Keratinocyte (primary cell): ENCODE measurements at regions not wholly inside any gene's neighbourhood (a gene's known extent, or its start where the extent isn't known, plus 50 kb on each side); places are given as distances from the start of the nearest gene placed in this dataset.

Experiments
- DNase-seq: peaks from one replicate; pipeline ENCODE4 v3.0.0-alpha.2; 2011; ENCODE audit warnings: low read depth, missing footprints, low spot score
- FAIRE-seq: peaks from 2 replicates; lab custom pipeline; 2011; peaks lifted over from hg19 to GRCh38; lab: Jason Lieb, UNC
- H2AFZ ChIP-seq: 2 replicates; pipeline ENCODE4 v1.6.0; 2012; ENCODE audit warnings: low read length, control low read depth, inconsistent platforms; ENCODE audit not compliant: control insufficient read depth
- H3K27ac ChIP-seq: 2 replicates; pipeline ENCODE4 v1.5.1; 2011; ENCODE audit warnings: low read length; ENCODE audit not compliant: control insufficient read depth, insufficient read depth
- H3K27me3 ChIP-seq: 3 replicates; pipeline ENCODE4 v1.6.0; 2011; ENCODE audit warnings: low read length; ENCODE audit not compliant: control insufficient read depth, insufficient read depth; ENCODE audit errors: extremely low read depth
- H3K36me3 ChIP-seq, 2 experiments: 2 replicates in 1 of 2; 3 replicates in 1 of 2; pipeline ENCODE4 v1.5.1; 2011; ENCODE audit warnings: low read length in 2 of 2, mild to moderate bottlenecking in 1 of 2; ENCODE audit not compliant: control insufficient read depth in 2 of 2, insufficient read depth in 2 of 2; ENCODE audit errors: extremely low read depth in 1 of 2
- H3K4me1 ChIP-seq: 3 replicates; pipeline ENCODE4 v1.5.1; 2011; ENCODE audit warnings: low read length; ENCODE audit not compliant: control insufficient read depth, insufficient read depth; ENCODE audit errors: extremely low read depth
- H3K4me2 ChIP-seq: 3 replicates; pipeline ENCODE4 v1.6.0; 2011; ENCODE audit warnings: low read depth, low read length; ENCODE audit not compliant: control insufficient read depth, insufficient read depth; ENCODE audit errors: extremely low read depth
- H3K4me3 ChIP-seq, 3 experiments: fragments of 200-600 bp in 1 of 3; sonication (generic) in 1 of 3; 2 replicates in 2 of 3; 3 replicates in 1 of 3; pipeline ENCODE4 v1.5.1; 2011 to 2016; ENCODE audit warnings: low read length in 3 of 3, mild to moderate bottlenecking in 3 of 3, control low read depth in 2 of 3, inconsistent platforms in 1 of 3, low read depth in 1 of 3, mixed read lengths in 1 of 3, mixed run types in 1 of 3, moderate library complexity in 1 of 3; ENCODE audit not compliant: control insufficient read depth in 2 of 3, insufficient read depth in 2 of 3; ENCODE audit errors: extremely low read depth in 1 of 3
- H3K79me2 ChIP-seq: 2 replicates; pipeline ENCODE4 v1.6.0; 2012; ENCODE audit warnings: low read length; ENCODE audit not compliant: control insufficient read depth, insufficient read depth
- H3K9ac ChIP-seq: 3 replicates; pipeline ENCODE4 v1.6.0; 2011; ENCODE audit warnings: low read length; ENCODE audit not compliant: control insufficient read depth, insufficient read depth; ENCODE audit errors: extremely low read depth
- H3K9me1 ChIP-seq: 3 replicates; pipeline ENCODE4 v1.6.0; 2011; ENCODE audit warnings: low read length; ENCODE audit not compliant: control insufficient read depth, insufficient read depth; ENCODE audit errors: extremely low read depth
- H3K9me3 ChIP-seq: 2 replicates; pipeline ENCODE4 v1.5.1; 2012; ENCODE audit warnings: low read depth, low read length; ENCODE audit not compliant: control insufficient read depth
- H4K20me1 ChIP-seq: 3 replicates; pipeline ENCODE4 v1.6.0; 2011; ENCODE audit warnings: low read length; ENCODE audit not compliant: control insufficient read depth, insufficient read depth; ENCODE audit errors: extremely low read depth
- EZH2 ChIP-seq: IDR thresholded peaks from one replicate; pipeline ENCODE4 v1.6.1; 2012; ENCODE audit warnings: inconsistent platforms, mild to moderate bottlenecking, low read length, moderate library complexity
- dilution Hi-C: fragments of 300-500 bp; cut with MboI; formaldehyde crosslinking; loops from one replicate; pipeline ENCODE4 v1.7.0; 2020; ENCODE audit warnings: low sequenced_read_pairs; ENCODE audit not compliant: extremely low pct_ligation_motif_present
- TF ChIP-seq, protein P1 (sequence below), 3 experiments: IDR thresholded peaks in 1 of 3; conservative IDR thresholded peaks in 1 of 3; optimal IDR thresholded peaks in 1 of 3; 2 replicates in 2 of 3; 3 replicates in 1 of 3; pipeline versions ENCODE3 to v1.5.1; 2011; ENCODE audit warnings: low read length in 3 of 3, mild to moderate bottlenecking in 3 of 3, moderate library complexity in 2 of 3, control low read depth in 1 of 3, inconsistent platforms in 1 of 3; ENCODE audit not compliant: insufficient read depth in 2 of 3; ENCODE audit errors: extremely low read depth in 1 of 3

DNA sequence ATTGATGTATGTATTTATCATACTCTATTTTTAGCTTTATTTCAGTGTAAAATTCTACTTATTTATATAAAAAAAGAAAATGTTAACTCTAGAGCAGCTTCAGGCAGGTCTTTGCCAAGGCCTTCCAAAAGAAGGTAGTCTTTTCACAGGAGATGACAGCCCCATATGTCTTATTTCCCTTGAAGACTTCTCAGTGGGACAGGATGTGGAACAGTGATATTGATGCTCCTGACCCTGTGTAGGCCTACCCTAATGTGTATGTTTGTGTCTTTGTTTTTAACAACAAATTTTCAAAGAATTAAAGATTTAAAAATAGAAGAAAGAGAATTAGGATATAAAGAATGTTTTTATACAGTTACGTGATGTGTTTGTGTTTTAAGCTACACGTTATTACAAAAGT is 1593.6 kb downstream of the AMY1C start:
- no peaks in the 10 kb centered on the region for H3K9me1 ChIP-seq
- no peaks in the 10 kb centered on the region for H3K36me3 ChIP-seq
- TF ChIP-seq, protein P1, sequence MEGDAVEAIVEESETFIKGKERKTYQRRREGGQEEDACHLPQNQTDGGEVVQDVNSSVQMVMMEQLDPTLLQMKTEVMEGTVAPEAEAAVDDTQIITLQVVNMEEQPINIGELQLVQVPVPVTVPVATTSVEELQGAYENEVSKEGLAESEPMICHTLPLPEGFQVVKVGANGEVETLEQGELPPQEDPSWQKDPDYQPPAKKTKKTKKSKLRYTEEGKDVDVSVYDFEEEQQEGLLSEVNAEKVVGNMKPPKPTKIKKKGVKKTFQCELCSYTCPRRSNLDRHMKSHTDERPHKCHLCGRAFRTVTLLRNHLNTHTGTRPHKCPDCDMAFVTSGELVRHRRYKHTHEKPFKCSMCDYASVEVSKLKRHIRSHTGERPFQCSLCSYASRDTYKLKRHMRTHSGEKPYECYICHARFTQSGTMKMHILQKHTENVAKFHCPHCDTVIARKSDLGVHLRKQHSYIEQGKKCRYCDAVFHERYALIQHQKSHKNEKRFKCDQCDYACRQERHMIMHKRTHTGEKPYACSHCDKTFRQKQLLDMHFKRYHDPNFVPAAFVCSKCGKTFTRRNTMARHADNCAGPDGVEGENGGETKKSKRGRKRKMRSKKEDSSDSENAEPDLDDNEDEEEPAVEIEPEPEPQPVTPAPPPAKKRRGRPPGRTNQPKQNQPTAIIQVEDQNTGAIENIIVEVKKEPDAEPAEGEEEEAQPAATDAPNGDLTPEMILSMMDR (optimal IDR thresholded peaks at IDR 0.05 in 1 of 3, IDR thresholded peaks at IDR 0.05 in 1 of 3, conservative IDR thresholded peaks at IDR 0.05 in 1 of 3; ENCODE audit: extremely low read depth in 1 of 3, insufficient read depth in 2 of 3, low read length in 3 of 3) = no peak
- no peak for TF ChIP-seq EZH2
- DNase-seq (no peak), FAIRE-seq (no peak)
- H3K9ac ChIP-seq = no peak overlapping the region
- no peak overlapping the region for H3K4me3 ChIP-seq
- no peak overlapping the region for H3K4me2 ChIP-seq
- no peaks in the 10 kb centered on the region for H3K79me2 ChIP-seq
- no peaks in the 10 kb centered on the region for H4K20me1 ChIP-seq
- H3K4me1 ChIP-seq = no peaks in the 10 kb centered on the region
- H3K27me3 ChIP-seq = no peaks in the 10 kb centered on the region
- dilution Hi-C loops = no loop called here
- H2AFZ ChIP-seq = no peak overlapping the region
- H3K27ac ChIP-seq = no peak overlapping the region
- no peaks in the 10 kb centered on the region for H3K9me3 ChIP-seq

DNA sequence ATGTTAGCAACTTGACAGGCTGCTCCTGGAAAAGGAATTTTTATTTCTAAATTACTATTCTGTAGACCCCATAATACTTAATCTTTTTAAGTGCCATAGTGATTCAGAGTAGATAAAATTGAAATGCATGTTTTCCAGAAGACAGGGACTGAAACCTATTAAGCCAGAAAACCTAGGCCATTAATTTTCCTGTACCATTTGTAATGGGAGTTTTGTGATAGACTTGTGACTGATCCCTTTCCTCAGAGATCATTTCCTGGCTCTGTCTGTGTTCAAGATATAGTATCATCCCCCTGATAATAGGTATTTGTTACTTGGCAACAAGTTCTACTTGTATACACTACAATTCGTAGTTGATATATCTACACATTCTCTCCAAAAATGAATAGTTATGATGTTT is 1609.8 kb downstream of the AMY1C start:
- FAIRE-seq (no peak), DNase-seq (no peak)
- H3K9me1 ChIP-seq = no peaks in the 10 kb centered on the region
- TF ChIP-seq, protein P1 (optimal IDR thresholded peaks at IDR 0.05 in 1 of 3, IDR thresholded peaks at IDR 0.05 in 1 of 3, conservative IDR thresholded peaks at IDR 0.05 in 1 of 3; ENCODE audit: extremely low read depth in 1 of 3, insufficient read depth in 2 of 3, low read length in 3 of 3) = no peak
- TF ChIP-seq EZH2 = no peak
- H3K9me3 ChIP-seq = peaks cover 3% of the 10 kb centered on the region
- H4K20me1 ChIP-seq = no peaks in the 10 kb centered on the region
- no peaks in the 10 kb centered on the region for H3K27me3 ChIP-seq
- no peak overlapping the region for H3K9ac ChIP-seq
- H3K4me1 ChIP-seq = no peaks in the 10 kb centered on the region
- no peak overlapping the region for H3K4me2 ChIP-seq
- no peak overlapping the region for H2AFZ ChIP-seq
- H3K27ac ChIP-seq = no peak overlapping the region
- no peaks in the 10 kb centered on the region for H3K36me3 ChIP-seq
- no peaks in the 10 kb centered on the region for H3K79me2 ChIP-seq
- no peak overlapping the region for H3K4me3 ChIP-seq
- dilution Hi-C loops = no loop called here
